ENCODE measurements at regions not wholly inside any gene's neighbourhood (a gene's known extent, or its start where the extent isn't known, plus 50 kb on each side); places are given as distances from the start of the nearest gene placed in this dataset.

DNA sequence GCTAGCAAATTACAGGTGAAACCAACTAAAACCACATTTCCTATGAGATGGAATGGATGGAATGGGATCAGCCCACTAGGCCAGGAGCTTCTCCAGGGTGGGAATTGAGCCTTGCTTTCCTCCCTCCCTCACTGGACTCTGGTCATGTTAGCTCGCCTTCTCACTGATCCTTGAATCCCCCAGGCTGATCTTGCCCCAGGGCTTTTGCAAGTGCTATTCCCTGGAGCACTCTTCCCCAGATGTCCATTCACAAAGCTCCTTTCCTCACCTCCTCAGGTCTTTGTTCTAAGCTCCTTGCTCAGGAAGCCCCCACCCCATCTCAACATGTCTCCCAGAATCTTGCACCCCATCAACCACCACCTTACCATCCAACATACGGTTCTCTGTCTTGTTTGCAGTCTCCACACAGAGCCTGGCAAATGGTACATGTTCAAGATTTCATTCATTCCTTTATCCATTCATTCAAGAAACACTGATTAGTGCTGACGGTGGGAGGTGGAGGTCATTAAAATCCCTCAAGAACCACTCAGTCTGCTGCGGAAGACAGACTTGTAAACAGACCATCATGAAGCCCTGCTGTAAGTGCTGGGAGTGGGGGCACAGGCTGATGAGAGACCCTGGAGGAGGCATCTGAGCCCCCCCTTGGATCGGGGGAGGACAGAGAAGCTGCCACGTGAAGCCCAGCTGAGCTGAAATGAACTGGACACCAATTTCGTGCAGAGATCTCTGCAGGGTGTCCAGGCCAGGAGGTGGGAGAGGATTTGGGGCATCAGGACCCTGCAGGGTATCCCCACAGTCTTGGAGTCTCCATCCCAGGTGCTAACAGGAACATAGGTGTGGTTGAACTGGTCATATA, 141.7 kb downstream of the BARX1 start:
- TF ChIP-seq, protein P1, sequence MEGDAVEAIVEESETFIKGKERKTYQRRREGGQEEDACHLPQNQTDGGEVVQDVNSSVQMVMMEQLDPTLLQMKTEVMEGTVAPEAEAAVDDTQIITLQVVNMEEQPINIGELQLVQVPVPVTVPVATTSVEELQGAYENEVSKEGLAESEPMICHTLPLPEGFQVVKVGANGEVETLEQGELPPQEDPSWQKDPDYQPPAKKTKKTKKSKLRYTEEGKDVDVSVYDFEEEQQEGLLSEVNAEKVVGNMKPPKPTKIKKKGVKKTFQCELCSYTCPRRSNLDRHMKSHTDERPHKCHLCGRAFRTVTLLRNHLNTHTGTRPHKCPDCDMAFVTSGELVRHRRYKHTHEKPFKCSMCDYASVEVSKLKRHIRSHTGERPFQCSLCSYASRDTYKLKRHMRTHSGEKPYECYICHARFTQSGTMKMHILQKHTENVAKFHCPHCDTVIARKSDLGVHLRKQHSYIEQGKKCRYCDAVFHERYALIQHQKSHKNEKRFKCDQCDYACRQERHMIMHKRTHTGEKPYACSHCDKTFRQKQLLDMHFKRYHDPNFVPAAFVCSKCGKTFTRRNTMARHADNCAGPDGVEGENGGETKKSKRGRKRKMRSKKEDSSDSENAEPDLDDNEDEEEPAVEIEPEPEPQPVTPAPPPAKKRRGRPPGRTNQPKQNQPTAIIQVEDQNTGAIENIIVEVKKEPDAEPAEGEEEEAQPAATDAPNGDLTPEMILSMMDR (IDR thresholded peaks at IDR 0.05), result no peak
- no peak for TF ChIP-seq POLR2A (IDR thresholded peaks at IDR 0.05)
- TF ChIP-seq POLR2AphosphoS5 (IDR thresholded peaks at IDR 0.05), result no peak

Measured in breast epithelium (tissue), 3 donors.